HAP-1 (cell line): ENCODE measurements at regions not wholly inside any gene's neighbourhood (a gene's known extent, or its start where the extent isn't known, plus 50 kb on each side); places are given as distances from the start of the nearest gene placed in this dataset.

Experiments used
- DNase-seq, 2 experiments: peaks; one replicate each; pipeline ENCODE4 v3.0.0-alpha.2; 2016 to 2020; ENCODE audit warnings: low spot score in 2 of 2
- H3K27me3 ChIP-seq: fragments of 250-450 bp; sonication (Bioruptor Pico); 2 replicates; pipeline ENCODE4 v1.5.1; 2020; ENCODE audit warnings: low read depth, mild to moderate bottlenecking, moderate library complexity
- H3K36me3 ChIP-seq: fragments of 250-450 bp; sonication (Bioruptor Pico); replicated peaks from 2 replicates; pipeline ENCODE4 v1.5.1; 2020; ENCODE audit warnings: mild to moderate bottlenecking
- H3K4me1 ChIP-seq: fragments of 250-450 bp; sonication (Bioruptor Pico); 2 replicates; pipeline ENCODE4 v1.5.1; 2020; ENCODE audit warnings: mild to moderate bottlenecking
- H3K4me3 ChIP-seq: fragments of 250-450 bp; sonication (Bioruptor Pico); 2 replicates; pipeline ENCODE4 v1.5.1; 2020; ENCODE audit warnings: mild to moderate bottlenecking, moderate library complexity
- H3K9me3 ChIP-seq: fragments of 250-450 bp; sonication (Bioruptor Pico); 2 replicates; pipeline ENCODE4 v1.5.1; 2020; ENCODE audit warnings: mild to moderate bottlenecking, moderate library complexity
- in situ Hi-C: fragments of 300-500 bp; cut with MboI; formaldehyde crosslinking; loops from 3 replicates; pipeline ENCODE4 v1.14.3; 2020; ENCODE audit warnings: low sequenced_read_pairs, inconsistent platforms, mixed read lengths

- Histone ChIP-seq H3K4me1 (no peaks in the 10 kb centered on the region), H3K36me3 (no peaks in the 10 kb centered on the region), H3K27me3 (no peaks in the 10 kb centered on the region), H3K4me3 (no peak overlapping the region), H3K9me3 (no peaks in the 10 kb centered on the region)
- in situ Hi-C loops: no loop called here
- no peak for DNase-seq
Measured at GRCh38 chr6:51077821-51078518, 259.3 kb downstream of the TFAP2B start.

GRCh38 chr6:51090343-51090742, 271.7 kb downstream of the TFAP2B start:
- no peaks in the 10 kb centered on the region for H3K4me1 ChIP-seq
- H3K4me3 ChIP-seq: no peak overlapping the region
- no peaks in the 10 kb centered on the region for H3K9me3 ChIP-seq
- in situ Hi-C loops: no loop called here
- no peak for DNase-seq
- no peaks in the 10 kb centered on the region for H3K27me3 ChIP-seq
- no peaks in the 10 kb centered on the region for H3K36me3 ChIP-seq

- no peaks in the 10 kb centered on the region for H3K4me1 ChIP-seq
- H3K36me3 ChIP-seq: no peaks in the 10 kb centered on the region
- no peak overlapping the region for H3K4me3 ChIP-seq
- no peaks in the 10 kb centered on the region for H3K27me3 ChIP-seq
- H3K9me3 ChIP-seq: no peaks in the 10 kb centered on the region
- no peak for DNase-seq
- in situ Hi-C loops: no loop called here
Measured at GRCh38 chr6:51093871-51094270, 275.2 kb downstream of the TFAP2B start.

GRCh38 chr6:51094271-51094670, 275.6 kb downstream of the TFAP2B start:
- DNase-seq: no peak
- H3K4me1 ChIP-seq: no peaks in the 10 kb centered on the region
- in situ Hi-C loops: no loop called here

GRCh38 chr6:51098246-51098645, 279.6 kb downstream of the TFAP2B start:
- Histone ChIP-seq H3K9me3 (no peaks in the 10 kb centered on the region), H3K36me3 (no peaks in the 10 kb centered on the region), H3K4me3 (no peak overlapping the region), H3K27me3 (no peaks in the 10 kb centered on the region), H3K4me1 (no peaks in the 10 kb centered on the region)
- no peak for DNase-seq
- in situ Hi-C loops: no loop called here

More at GRCh38 chr6:51094271-51094670, 275.6 kb downstream of the TFAP2B start:
- no peaks in the 10 kb centered on the region for H3K27me3 ChIP-seq
- no peaks in the 10 kb centered on the region for H3K9me3 ChIP-seq
- H3K36me3 ChIP-seq: no peaks in the 10 kb centered on the region
- H3K4me3 ChIP-seq: no peak overlapping the region

GRCh38 chr6:51098791-51099190, 280.1 kb downstream of the TFAP2B start:
- Histone ChIP-seq H3K27me3 (no peaks in the 10 kb centered on the region), H3K9me3 (no peaks in the 10 kb centered on the region), H3K4me3 (no peak overlapping the region), H3K36me3 (no peaks in the 10 kb centered on the region), H3K4me1 (no peaks in the 10 kb centered on the region)
- DNase-seq: no peak
- in situ Hi-C loops: no loop called here

- in situ Hi-C loops: no loop called here
- H3K27me3 ChIP-seq: no peaks in the 10 kb centered on the region
- H3K36me3 ChIP-seq: no peaks in the 10 kb centered on the region
- no peaks in the 10 kb centered on the region for H3K4me1 ChIP-seq
- H3K9me3 ChIP-seq: no peaks in the 10 kb centered on the region
- no peak for DNase-seq
- H3K4me3 ChIP-seq: no peak overlapping the region
Measured at GRCh38 chr6:51099201-51099600, 280.5 kb downstream of the TFAP2B start.

- Histone ChIP-seq H3K4me1 (no peaks in the 10 kb centered on the region), H3K36me3 (no peaks in the 10 kb centered on the region), H3K9me3 (no peaks in the 10 kb centered on the region), H3K4me3 (no peak overlapping the region), H3K27me3 (no peaks in the 10 kb centered on the region)
- DNase-seq: no peak
- in situ Hi-C loops: no loop called here
Measured at GRCh38 chr6:51105357-51105756, 286.7 kb downstream of the TFAP2B start.

GRCh38 chr6:51107769-51108203, 289.1 kb downstream of the TFAP2B start:
- in situ Hi-C loops: no loop called here
- Histone ChIP-seq H3K9me3 (no peaks in the 10 kb centered on the region), H3K4me3 (no peak overlapping the region), H3K27me3 (no peaks in the 10 kb centered on the region), H3K4me1 (no peaks in the 10 kb centered on the region), H3K36me3 (no peaks in the 10 kb centered on the region)
- no peak for DNase-seq

- in situ Hi-C loops: no loop called here
- DNase-seq: no peak
- H3K4me1 ChIP-seq: no peaks in the 10 kb centered on the region
- no peak overlapping the region for H3K4me3 ChIP-seq
- H3K27me3 ChIP-seq: no peaks in the 10 kb centered on the region
- no peaks in the 10 kb centered on the region for H3K9me3 ChIP-seq
- no peaks in the 10 kb centered on the region for H3K36me3 ChIP-seq
Measured at GRCh38 chr6:51108563-51109234, 290.0 kb downstream of the TFAP2B start.

- Histone ChIP-seq H3K9me3 (no peaks in the 10 kb centered on the region), H3K4me3 (no peak overlapping the region), H3K36me3 (no peaks in the 10 kb centered on the region), H3K4me1 (no peaks in the 10 kb centered on the region), H3K27me3 (no peaks in the 10 kb centered on the region)
- DNase-seq: no peak
- in situ Hi-C loops: no loop called here
Measured at GRCh38 chr6:51112731-51113130, 294.1 kb downstream of the TFAP2B start.

- in situ Hi-C loops: no loop called here
Measured at GRCh38 chr6:51116723-51117122, 298.1 kb downstream of the TFAP2B start.

GRCh38 chr6:51118792-51119191, 300.1 kb downstream of the TFAP2B start:
- no peaks in the 10 kb centered on the region for H3K9me3 ChIP-seq
- no peak for DNase-seq
- H3K36me3 ChIP-seq: no peaks in the 10 kb centered on the region
- no peaks in the 10 kb centered on the region for H3K4me1 ChIP-seq
- in situ Hi-C loops: no loop called here
- H3K27me3 ChIP-seq: no peaks in the 10 kb centered on the region
- H3K4me3 ChIP-seq: no peak overlapping the region

More at GRCh38 chr6:51116723-51117122, 298.1 kb downstream of the TFAP2B start:
- Histone ChIP-seq H3K36me3 (no peaks in the 10 kb centered on the region), H3K4me1 (no peaks in the 10 kb centered on the region), H3K4me3 (no peak overlapping the region), H3K27me3 (no peaks in the 10 kb centered on the region), H3K9me3 (no peaks in the 10 kb centered on the region)
- no peak for DNase-seq

- H3K4me1 ChIP-seq: no peaks in the 10 kb centered on the region
- in situ Hi-C loops: no loop called here
- no peak for DNase-seq
- H3K36me3 ChIP-seq: no peaks in the 10 kb centered on the region
- no peak overlapping the region for H3K4me3 ChIP-seq
- no peaks in the 10 kb centered on the region for H3K9me3 ChIP-seq
- no peaks in the 10 kb centered on the region for H3K27me3 ChIP-seq
Measured at GRCh38 chr6:51120016-51120415, 301.3 kb downstream of the TFAP2B start.
